HepG2 (cell line): ENCODE measurements at regions not wholly inside any gene's neighbourhood (a gene's known extent, or its start where the extent isn't known, plus 50 kb on each side); places are given as distances from the start of the nearest gene placed in this dataset.

ENCODE experiments used
- AHDC1 ChIP-seq: sonication (generic); formaldehyde crosslinking; IDR thresholded peaks from 2 replicates; pipeline ENCODE4 v1.5.1; 2020; ENCODE audit warnings: mild to moderate bottlenecking, missing genetic modification reagents, borderline replicate concordance
- ELF4 ChIP-seq: sonication (generic); formaldehyde crosslinking; IDR thresholded peaks from 2 replicates; pipeline ENCODE4 v1.5.0; 2020; ENCODE audit warnings: missing genetic modification reagents, mild to moderate bottlenecking, moderate library complexity, borderline replicate concordance
- HNF1A ChIP-seq, 2 experiments: sonication (generic) in 1 of 2; formaldehyde crosslinking in 1 of 2; IDR thresholded peaks; 2 replicates each; pipeline versions ENCODE4 v1.4.0 to v1.6.1; 2016 to 2020; ENCODE audit warnings: borderline replicate concordance in 1 of 2, low read depth in 1 of 2, mild to moderate bottlenecking in 1 of 2, missing genetic modification reagents in 1 of 2
- IRX3 ChIP-seq: sonication (generic); formaldehyde crosslinking; IDR thresholded peaks from 2 replicates; pipeline ENCODE4 v1.8.1; 2023; ENCODE audit warnings: mild to moderate bottlenecking, low read depth, missing genetic modification reagents, borderline replicate concordance
- ZFP36L2 ChIP-seq: sonication (generic); formaldehyde crosslinking; IDR thresholded peaks from 2 replicates; pipeline ENCODE4 v1.4.0; 2020; ENCODE audit warnings: missing genetic modification reagents
- ZNF644 ChIP-seq: IDR thresholded peaks from 2 replicates; pipeline ENCODE4 v1.6.1; 2016; ENCODE audit warnings: low read depth
- ZNF687 ChIP-seq: sonication (generic); formaldehyde crosslinking; IDR thresholded peaks from 2 replicates; pipeline ENCODE4 v1.5.1; 2020; ENCODE audit warnings: mild to moderate bottlenecking, missing genetic modification reagents, moderate library complexity
- ZUFSP ChIP-seq: sonication (generic); formaldehyde crosslinking; IDR thresholded peaks from 2 replicates; pipeline ENCODE4 v1.9.0; 2021; ENCODE audit warnings: missing genetic modification reagents, mild to moderate bottlenecking, borderline replicate concordance

GRCh38 chr9:16025627-16026026 is 472.8 kb downstream of the CCDC171 start (continued):
- TF ChIP-seq AHDC1 (no peak), ELF4 (CRISPR knock-in tag) (no peak), ZFP36L2 (CRISPR knock-in tag) (no peak), ZUFSP (CRISPR knock-in tag) (no peak), HNF1A (IDR thresholded peaks at IDR 0.05; ENCODE audit: low read depth) (no peak), HNF1A (CRISPR knock-in tag; IDR thresholded peaks at IDR 0.05; ENCODE audit: borderline replicate concordance) (no peak), ZNF687 (no peak), IRX3 (CRISPR knock-in tag) (no peak), ZNF644 (CRISPR knock-in tag) (no peak)
